ENCODE measurements at regions not wholly inside any gene's neighbourhood (a gene's known extent, or its start where the extent isn't known, plus 50 kb on each side); places are given as distances from the start of the nearest gene placed in this dataset.
"Not testable (repeated sequence)": the region's sequence is repeated elsewhere in the genome, so short reads cannot be mapped to it uniquely, and the experiment has no call there.

DNA sequence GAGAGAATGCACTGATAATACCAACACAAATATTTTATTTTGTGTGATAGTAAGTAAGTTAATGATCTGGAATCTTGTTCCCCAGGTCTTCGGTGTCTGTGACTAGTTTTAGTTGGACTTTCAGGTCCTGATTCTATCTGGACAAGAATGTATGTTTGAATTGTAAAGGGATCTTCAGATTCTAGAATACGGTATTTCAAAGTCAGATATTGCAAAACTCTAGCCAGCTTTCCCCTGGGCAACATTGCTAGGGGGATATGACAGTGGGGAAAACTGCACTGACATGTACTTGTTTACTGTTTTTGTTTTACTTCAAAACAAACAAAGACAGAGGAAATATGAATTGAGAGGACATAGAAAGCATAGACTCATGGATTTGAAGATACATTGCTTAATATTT is 489.0 kb downstream of the FAM133A start:
- no peak overlapping the region for H3K4me3 Mint-ChIP-seq
- intact Hi-C loops (cut with micrococcal nuclease) = no loop called here
- CTCF ChIA-PET = no interaction called here
- no peaks in the 10 kb centered on the region for H3K27me3 Mint-ChIP-seq (ENCODE audit: low read depth)
- H3K36me3 Mint-ChIP-seq (ENCODE audit: low read depth) = no peaks in the 10 kb centered on the region
- H3K4me1 Mint-ChIP-seq (ENCODE audit: low read depth) = no peaks in the 10 kb centered on the region
- no peak overlapping the region for H3K27ac Mint-ChIP-seq
- no peak for DNase-seq
- no peaks in the 10 kb centered on the region for H3K9me3 Mint-ChIP-seq

GRCh38 chrX:94178145-94178788 is 504.3 kb downstream of the FAM133A start:
- H3K4me3 Mint-ChIP-seq = no peak overlapping the region
- intact Hi-C loops (cut with micrococcal nuclease) = no loop called here
- H3K27me3 Mint-ChIP-seq (ENCODE audit: low read depth) = no peaks in the 10 kb centered on the region
- CTCF ChIA-PET = no interaction called here
- H3K27ac Mint-ChIP-seq = no peak overlapping the region
- no peaks in the 10 kb centered on the region for H3K36me3 Mint-ChIP-seq (ENCODE audit: low read depth)
- no peaks in the 10 kb centered on the region for H3K4me1 Mint-ChIP-seq (ENCODE audit: low read depth)
- H3K9me3 Mint-ChIP-seq = peaks cover under 1% of the 10 kb centered on the region
- no peak for DNase-seq

- Mint-ChIP-seq H3K4me1 (ENCODE audit: low read depth) (no peaks in the 10 kb centered on the region), H3K27me3 (ENCODE audit: low read depth) (no peaks in the 10 kb centered on the region), H3K9me3 (no peaks in the 10 kb centered on the region), H3K27ac (no peak overlapping the region), H3K36me3 (ENCODE audit: low read depth) (no peaks in the 10 kb centered on the region), H3K4me3 (no peak overlapping the region)
- CTCF ChIA-PET = no interaction called here
- DNase-seq = no peak
- intact Hi-C loops (cut with micrococcal nuclease) = no loop called here
Observed at GRCh38 chrX:94204524-94204923, 530.5 kb downstream of the FAM133A start.

- H3K27me3 Mint-ChIP-seq (ENCODE audit: low read depth) = no peaks in the 10 kb centered on the region
- no peaks in the 10 kb centered on the region for H3K4me1 Mint-ChIP-seq (ENCODE audit: low read depth)
- no peak overlapping the region for H3K27ac Mint-ChIP-seq
- DNase-seq = no peak
- intact Hi-C loops (cut with micrococcal nuclease) = no loop called here
- H3K4me3 Mint-ChIP-seq = no peak overlapping the region
- CTCF ChIA-PET = no interaction called here
- no peaks in the 10 kb centered on the region for H3K36me3 Mint-ChIP-seq (ENCODE audit: low read depth)
- no peaks in the 10 kb centered on the region for H3K9me3 Mint-ChIP-seq
Observed at GRCh38 chrX:94216738-94217137, 542.7 kb downstream of the FAM133A start.

- Mint-ChIP-seq H3K9me3 (no peaks in the 10 kb centered on the region), H3K27me3 (ENCODE audit: low read depth) (no peaks in the 10 kb centered on the region), H3K4me3 (no peak overlapping the region), H3K36me3 (ENCODE audit: low read depth) (no peaks in the 10 kb centered on the region), H3K4me1 (ENCODE audit: low read depth) (no peaks in the 10 kb centered on the region), H3K27ac (no peak overlapping the region)
- no peak for DNase-seq
- CTCF ChIA-PET = no interaction called here
- intact Hi-C loops (cut with micrococcal nuclease) = no loop called here
Observed at GRCh38 chrX:94252211-94252610, 578.2 kb downstream of the FAM133A start.

GRCh38 chrX:94256396-94256795 is 582.4 kb downstream of the FAM133A start:
- peaks cover 2% of the 10 kb centered on the region for H3K9me3 Mint-ChIP-seq
- no peaks in the 10 kb centered on the region for H3K27me3 Mint-ChIP-seq (ENCODE audit: low read depth)
- no peak overlapping the region for H3K27ac Mint-ChIP-seq
- CTCF ChIA-PET = no interaction called here
- H3K36me3 Mint-ChIP-seq (ENCODE audit: low read depth) = no peaks in the 10 kb centered on the region
- H3K4me1 Mint-ChIP-seq (ENCODE audit: low read depth) = no peaks in the 10 kb centered on the region
- H3K4me3 Mint-ChIP-seq = no peak overlapping the region
- DNase-seq = no peak
- intact Hi-C loops (cut with micrococcal nuclease) = no loop called here

DNA sequence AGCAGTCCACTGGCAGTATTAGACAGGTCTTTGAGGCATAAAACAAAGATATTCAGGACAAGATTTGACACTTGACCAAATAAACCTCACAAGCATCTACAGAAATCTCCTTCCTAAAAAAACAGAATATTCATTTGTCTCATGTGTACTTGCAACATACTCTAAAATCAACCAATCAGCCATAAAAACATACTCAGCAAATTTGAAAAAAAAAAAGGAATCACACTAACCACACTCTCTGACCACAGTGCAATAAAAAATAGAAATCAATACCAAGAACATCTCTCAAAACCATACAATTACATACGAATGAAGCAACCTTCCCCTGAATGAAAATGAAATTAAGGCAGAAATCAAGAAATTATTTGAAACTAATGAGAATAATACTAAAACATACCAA is 591.3 kb downstream of the FAM133A start:
- Mint-ChIP-seq H3K27me3 (ENCODE audit: low read depth) (no peaks in the 10 kb centered on the region), H3K4me1 (ENCODE audit: low read depth) (no peaks in the 10 kb centered on the region), H3K36me3 (ENCODE audit: low read depth) (no peaks in the 10 kb centered on the region), H3K27ac (no peak overlapping the region), H3K4me3 (no peak overlapping the region), H3K9me3 (no peaks in the 10 kb centered on the region)
- intact Hi-C loops (cut with micrococcal nuclease) = no loop called here
- no peak for DNase-seq
- CTCF ChIA-PET = no interaction called here

DNA sequence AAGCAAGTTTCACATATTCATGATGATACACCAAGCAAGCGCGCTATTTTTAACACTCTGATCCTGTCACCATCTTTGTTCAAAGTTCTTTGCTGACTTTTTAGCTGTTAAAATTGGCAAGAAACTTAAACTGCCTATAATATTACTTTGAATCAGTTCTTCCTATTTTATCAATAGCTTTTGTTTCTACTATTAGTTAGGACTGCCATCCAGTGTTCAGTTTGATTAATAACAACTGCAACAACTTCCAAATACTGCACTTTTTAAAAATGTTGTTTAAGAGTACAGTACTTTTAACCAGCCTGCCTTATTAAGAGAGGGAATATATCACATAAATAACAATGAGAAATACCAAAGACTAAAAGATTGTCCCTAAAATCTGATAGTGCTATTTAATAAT is 614.3 kb downstream of the FAM133A start:
- Mint-ChIP-seq H3K36me3 (ENCODE audit: low read depth) (no peaks in the 10 kb centered on the region), H3K4me1 (ENCODE audit: low read depth) (no peaks in the 10 kb centered on the region), H3K27ac (no peak overlapping the region), H3K9me3 (no peaks in the 10 kb centered on the region), H3K4me3 (no peak overlapping the region), H3K27me3 (ENCODE audit: low read depth) (no peaks in the 10 kb centered on the region)
- intact Hi-C loops (cut with micrococcal nuclease) = no loop called here
- CTCF ChIA-PET = no interaction called here
- no peak for DNase-seq

DNA sequence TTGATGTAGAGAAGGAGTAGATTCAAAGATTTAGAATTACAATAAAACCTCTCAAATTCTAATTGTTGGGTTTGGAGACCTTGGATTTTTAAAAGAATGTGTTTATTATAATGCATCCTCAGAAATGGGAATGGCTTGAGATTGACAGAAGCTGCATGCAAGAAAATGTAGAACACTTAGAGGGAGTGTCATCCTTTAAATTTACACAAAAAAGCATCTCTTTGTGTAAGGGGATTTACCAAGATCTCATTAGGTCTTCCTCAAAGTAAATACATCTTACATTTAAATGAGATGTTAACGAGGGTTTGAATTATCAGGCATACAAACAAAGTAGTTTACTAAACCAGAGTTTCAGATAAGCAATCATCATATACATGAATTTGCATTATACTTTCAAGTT is 615.0 kb downstream of the FAM133A start:
- no peaks in the 10 kb centered on the region for H3K27me3 Mint-ChIP-seq (ENCODE audit: low read depth)
- no peaks in the 10 kb centered on the region for H3K4me1 Mint-ChIP-seq (ENCODE audit: low read depth)
- no peaks in the 10 kb centered on the region for H3K36me3 Mint-ChIP-seq (ENCODE audit: low read depth)
- H3K4me3 Mint-ChIP-seq = no peak overlapping the region
- CTCF ChIA-PET = no interaction called here
- intact Hi-C loops (cut with micrococcal nuclease) = no loop called here
- H3K27ac Mint-ChIP-seq = no peak overlapping the region
- DNase-seq = no peak
- H3K9me3 Mint-ChIP-seq = no peaks in the 10 kb centered on the region

DNA sequence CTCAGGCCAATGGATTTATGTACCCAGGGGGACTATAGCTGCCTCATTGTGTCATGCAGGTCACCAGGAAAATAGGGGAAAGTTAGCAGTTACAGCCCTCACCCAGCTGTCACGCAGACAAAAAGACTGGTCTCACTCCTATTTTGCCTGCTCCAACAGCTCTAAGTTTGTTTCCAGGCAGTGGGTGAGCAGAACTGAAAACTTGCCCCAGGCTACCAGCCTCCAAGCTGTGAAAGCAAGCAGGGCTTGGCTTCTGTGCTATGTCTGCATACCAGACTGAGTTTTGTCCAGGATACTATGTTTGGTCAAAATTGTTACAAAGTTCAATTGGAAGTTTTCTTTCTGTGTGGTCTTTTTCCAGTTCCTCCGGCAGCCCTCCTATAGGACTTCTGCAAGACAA is 628.4 kb downstream of the FAM133A start:
- no peaks in the 10 kb centered on the region for H3K27me3 Mint-ChIP-seq (ENCODE audit: low read depth)
- H3K4me3 Mint-ChIP-seq = no peak overlapping the region
- H3K36me3 Mint-ChIP-seq (ENCODE audit: low read depth) = no peaks in the 10 kb centered on the region
- peaks cover 8% of the 10 kb centered on the region for H3K9me3 Mint-ChIP-seq
- H3K4me1 Mint-ChIP-seq (ENCODE audit: low read depth) = no peaks in the 10 kb centered on the region
- intact Hi-C loops (cut with micrococcal nuclease) = no loop called here
- no peak for DNase-seq
- CTCF ChIA-PET = interaction anchor here (0.6 kb wide), 1 partner anchor 242 kb away, joined by 3 read pairs; no protein-coding TSS in a partner anchor
- no peak overlapping the region for H3K27ac Mint-ChIP-seq

GRCh38 chrX:94329182-94329581 is 655.2 kb downstream of the FAM133A start:
- DNase-seq = no peak
- no peaks in the 10 kb centered on the region for H3K9me3 Mint-ChIP-seq
- no peak overlapping the region for H3K27ac Mint-ChIP-seq
- H3K27me3 Mint-ChIP-seq (ENCODE audit: low read depth) = no peaks in the 10 kb centered on the region
- CTCF ChIA-PET = no interaction called here
- H3K4me3 Mint-ChIP-seq = no peak overlapping the region
- H3K36me3 Mint-ChIP-seq (ENCODE audit: low read depth) = no peaks in the 10 kb centered on the region
- intact Hi-C loops (cut with micrococcal nuclease) = no loop called here
- no peaks in the 10 kb centered on the region for H3K4me1 Mint-ChIP-seq (ENCODE audit: low read depth)

GRCh38 chrX:94341730-94342129 is 667.7 kb downstream of the FAM133A start:
- H3K4me3 Mint-ChIP-seq; H3K4me1 Mint-ChIP-seq (ENCODE audit: low read depth); CTCF ChIA-PET; intact Hi-C loops (cut with micrococcal nuclease); H3K27ac Mint-ChIP-seq; H3K36me3 Mint-ChIP-seq (ENCODE audit: low read depth); H3K9me3 Mint-ChIP-seq; H3K27me3 Mint-ChIP-seq (ENCODE audit: low read depth); DNase-seq: not testable (repeated sequence)

DNA sequence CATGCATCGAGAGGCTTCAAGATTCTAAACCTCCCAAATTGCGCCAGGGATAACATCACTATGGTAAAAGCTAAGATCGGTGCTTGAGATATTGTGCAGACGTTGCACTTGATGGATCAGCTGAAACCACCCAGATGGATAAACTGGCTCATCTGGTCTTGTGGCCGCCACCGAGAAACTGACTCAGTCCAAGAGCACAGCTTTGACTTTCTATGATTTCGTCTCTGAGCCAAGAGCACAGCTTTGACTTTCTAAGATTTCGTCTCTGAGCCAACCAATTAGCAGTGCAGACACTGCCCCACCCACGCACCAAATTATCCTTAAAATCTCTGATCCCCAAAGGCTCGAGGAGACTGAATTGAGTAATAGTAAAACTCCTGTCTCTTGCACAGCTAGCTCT is 687.2 kb downstream of the FAM133A start:
- H3K27me3 Mint-ChIP-seq (ENCODE audit: low read depth) = no peaks in the 10 kb centered on the region
- H3K9me3 Mint-ChIP-seq = no peaks in the 10 kb centered on the region
- intact Hi-C loops (cut with micrococcal nuclease) = no loop called here
- CTCF ChIA-PET = no interaction called here
- no peaks in the 10 kb centered on the region for H3K36me3 Mint-ChIP-seq (ENCODE audit: low read depth)
- no peak overlapping the region for H3K27ac Mint-ChIP-seq
- H3K4me3 Mint-ChIP-seq = no peak overlapping the region
- DNase-seq = no peak
- no peaks in the 10 kb centered on the region for H3K4me1 Mint-ChIP-seq (ENCODE audit: low read depth)

DNA sequence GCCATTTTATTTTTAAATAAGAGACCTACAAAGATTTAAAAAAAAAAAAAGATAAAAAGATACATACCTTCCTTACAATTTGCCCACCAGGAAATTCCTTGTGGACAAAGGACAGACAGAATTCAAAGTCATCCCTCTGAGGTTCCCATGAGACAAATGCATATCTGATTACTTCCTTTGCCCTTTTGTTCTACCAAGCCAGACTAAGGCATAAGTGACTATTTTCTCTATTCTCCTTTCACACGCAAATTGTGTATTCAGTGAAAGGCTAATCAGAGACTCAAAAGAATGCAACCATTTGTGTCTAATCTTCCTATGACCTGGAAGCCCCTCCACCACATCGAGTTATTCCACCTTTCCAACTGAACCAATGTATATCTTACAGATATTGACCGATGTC is 691.7 kb downstream of the FAM133A start:
- CTCF ChIA-PET = no interaction called here
- Mint-ChIP-seq H3K27ac (no peak overlapping the region), H3K4me3 (no peak overlapping the region), H3K27me3 (ENCODE audit: low read depth) (no peaks in the 10 kb centered on the region), H3K9me3 (no peaks in the 10 kb centered on the region), H3K36me3 (ENCODE audit: low read depth) (no peaks in the 10 kb centered on the region), H3K4me1 (ENCODE audit: low read depth) (no peaks in the 10 kb centered on the region)
- intact Hi-C loops (cut with micrococcal nuclease) = no loop called here
- DNase-seq = no peak

Measured in activated naive CD4-positive, alpha-beta T cell treated with anti-CD3 and anti-CD28 coated beads for 36 hours (primary cell).